Liver (tissue), 8 donors: ENCODE measurements at regions not wholly inside any gene's neighbourhood (a gene's known extent, or its start where the extent isn't known, plus 50 kb on each side); places are given as distances from the start of the nearest gene placed in this dataset.

ENCODE experiments used
- DNase-seq: peaks from one replicate; pipeline ENCODE4 v3.0.0-alpha.2; 2017; ENCODE audit warnings: low spot score
- H3K27ac ChIP-seq, 2 donors: one replicate each; pipeline ENCODE4 v1.7.0; 2013; ENCODE audit warnings: inconsistent platforms in 2 of 2, low read length in 2 of 2, control low read depth in 1 of 2, low read depth in 1 of 2, mild to moderate bottlenecking in 1 of 2
- H3K27me3 ChIP-seq, 4 donors: one replicate each; pipeline versions ENCODE4 v1.6.1 to v1.7.0; 2013; ENCODE audit warnings: low read length in 3 of 4, inconsistent platforms in 1 of 4, mild to moderate bottlenecking in 1 of 4, moderate library complexity in 1 of 4; ENCODE audit not compliant: control insufficient read depth in 4 of 4, insufficient read depth in 4 of 4
- H3K36me3 ChIP-seq, 4 donors: one replicate each; pipeline versions ENCODE4 v1.6.1 to v1.7.0; 2013; ENCODE audit warnings: low read length in 3 of 4, mild to moderate bottlenecking in 3 of 4, low read depth in 1 of 4, moderate library complexity in 1 of 4; ENCODE audit not compliant: control insufficient read depth in 4 of 4, insufficient read depth in 3 of 4
- H3K4me1 ChIP-seq, 4 donors: one replicate each; pipeline versions ENCODE4 v1.6.1 to v1.7.0; 2013; ENCODE audit warnings: low read length in 3 of 4, mild to moderate bottlenecking in 3 of 4, moderate library complexity in 1 of 4; ENCODE audit not compliant: control insufficient read depth in 4 of 4, insufficient read depth in 4 of 4
- H3K4me3 ChIP-seq, 3 donors: one replicate each; pipeline versions ENCODE4 v1.6.1 to v1.7.0; 2013; ENCODE audit warnings: low read length in 3 of 3, control low read depth in 1 of 3, low read depth in 1 of 3, mild to moderate bottlenecking in 1 of 3
- H3K9ac ChIP-seq, 2 donors: one replicate each; pipeline ENCODE4 v1.7.0; 2013; ENCODE audit warnings: low read length in 2 of 2, mild to moderate bottlenecking in 2 of 2, moderate library complexity in 2 of 2, control low read depth in 1 of 2, low read depth in 1 of 2
- H3K9me3 ChIP-seq, 4 donors: one replicate each; pipeline versions ENCODE4 v1.6.1 to v1.7.0; 2013; ENCODE audit warnings: low read length in 3 of 4; ENCODE audit not compliant: control insufficient read depth in 4 of 4
- CTCF ChIP-seq: fragments of 150-350 bp; IDR thresholded peaks from 2 replicates; pipeline ENCODE4 v1.5.1; 2017; ENCODE audit warnings: improper control_type of control experiment, low read depth, low read length; ENCODE audit not compliant: missing input control
- FOXA1 ChIP-seq: IDR thresholded peaks from 2 replicates; pipeline ENCODE4 v1.6.1; 2016; ENCODE audit warnings: antibody characterized with exemption
- HNF4A ChIP-seq, 2 donors: conservative IDR thresholded peaks; 2 replicates each; pipeline ENCODE4 v1.6.1; 2016; ENCODE audit warnings: antibody characterized with exemption in 2 of 2, mild to moderate bottlenecking in 2 of 2
- HNF4G ChIP-seq: IDR thresholded peaks from 2 replicates; pipeline ENCODE4 v1.6.1; 2016; ENCODE audit warnings: antibody characterized with exemption
- NR2F2 ChIP-seq: IDR thresholded peaks from 2 replicates; pipeline ENCODE4 v1.6.1; 2016; ENCODE audit warnings: antibody characterized with exemption
- RAD21 ChIP-seq, 2 donors: IDR thresholded peaks; 2 replicates each; pipeline ENCODE4 v1.6.1; 2016; ENCODE audit warnings: antibody characterized with exemption in 2 of 2, mild to moderate bottlenecking in 2 of 2
- RXRA ChIP-seq, 2 donors: IDR thresholded peaks; 2 replicates each; pipeline ENCODE4 v1.6.1; 2017 to 2018; ENCODE audit warnings: antibody characterized with exemption in 2 of 2, mild to moderate bottlenecking in 1 of 2
- SP1 ChIP-seq: IDR thresholded peaks from 2 replicates; pipeline ENCODE4 v1.6.1; 2018; ENCODE audit warnings: antibody characterized with exemption, mild to moderate bottlenecking
- TAF1 ChIP-seq: conservative IDR thresholded peaks from 2 replicates; pipeline ENCODE4 v1.6.1; 2016; ENCODE audit warnings: antibody characterized with exemption, mild to moderate bottlenecking
- YY1 ChIP-seq: IDR thresholded peaks from 2 replicates; pipeline ENCODE4 v1.6.1; 2016; ENCODE audit warnings: antibody characterized with exemption, mild to moderate bottlenecking
- WGBS: extraction: QIAGEN DNeasy Blood & Tissue Kit; methylation state at CpG from one replicate; pipeline ENCODE4 v1.1.7; 2013; 5-methylcytosine and 5-hydroxymethylcytosine counted together
- TF ChIP-seq, protein P1 (sequence below): IDR thresholded peaks from 2 replicates; pipeline ENCODE4 v1.6.1; 2016; ENCODE audit warnings: antibody characterized with exemption
- TF ChIP-seq, protein P2 (sequence below): IDR thresholded peaks from 2 replicates; pipeline ENCODE4 v1.6.1; 2016; ENCODE audit warnings: antibody characterized with exemption
- TF ChIP-seq, protein P3 (sequence below): IDR thresholded peaks from 2 replicates; pipeline ENCODE4 v1.6.1; 2016; ENCODE audit warnings: antibody characterized with exemption, mild to moderate bottlenecking
- TF ChIP-seq, protein P4 (sequence below): IDR thresholded peaks from 2 replicates; pipeline ENCODE4 v1.6.1; 2016; ENCODE audit warnings: antibody characterized with exemption
- donor health status: healthy.
- donor health status: healthy.
- donor health status: healthy.
- donor health status: healthy.
- donor health status: healthy.

- no peak for DNase-seq
- 81% methylated on average over 4 of the region's 4 CpGs for WGBS
- Histone ChIP-seq H3K9me3 (peaks cover 0 to 13% (median under 1%) of the 10 kb centered on the region in 4 donors), H3K27me3 (no peaks in the 10 kb centered on the region), H3K4me3 (no peak overlapping the region), H3K27ac (no peak overlapping the region), H3K4me1 (no peaks in the 10 kb centered on the region), H3K36me3 (no peaks in the 10 kb centered on the region), H3K9ac (no peak overlapping the region)
- TF ChIP-seq, protein P1, sequence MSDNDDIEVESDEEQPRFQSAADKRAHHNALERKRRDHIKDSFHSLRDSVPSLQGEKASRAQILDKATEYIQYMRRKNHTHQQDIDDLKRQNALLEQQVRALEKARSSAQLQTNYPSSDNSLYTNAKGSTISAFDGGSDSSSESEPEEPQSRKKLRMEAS, result no peak
- TF ChIP-seq HNF4G (no peak), HNF4A (conservative IDR thresholded peaks at IDR 0.05) (no peak), NR2F2 (no peak), CTCF (no peak), FOXA1 (no peak), YY1 (no peak), TAF1 (no peak), RXRA (IDR thresholded peaks at IDR 0.05) (no peak), SP1 (no peak)
- TF ChIP-seq, protein P2, sequence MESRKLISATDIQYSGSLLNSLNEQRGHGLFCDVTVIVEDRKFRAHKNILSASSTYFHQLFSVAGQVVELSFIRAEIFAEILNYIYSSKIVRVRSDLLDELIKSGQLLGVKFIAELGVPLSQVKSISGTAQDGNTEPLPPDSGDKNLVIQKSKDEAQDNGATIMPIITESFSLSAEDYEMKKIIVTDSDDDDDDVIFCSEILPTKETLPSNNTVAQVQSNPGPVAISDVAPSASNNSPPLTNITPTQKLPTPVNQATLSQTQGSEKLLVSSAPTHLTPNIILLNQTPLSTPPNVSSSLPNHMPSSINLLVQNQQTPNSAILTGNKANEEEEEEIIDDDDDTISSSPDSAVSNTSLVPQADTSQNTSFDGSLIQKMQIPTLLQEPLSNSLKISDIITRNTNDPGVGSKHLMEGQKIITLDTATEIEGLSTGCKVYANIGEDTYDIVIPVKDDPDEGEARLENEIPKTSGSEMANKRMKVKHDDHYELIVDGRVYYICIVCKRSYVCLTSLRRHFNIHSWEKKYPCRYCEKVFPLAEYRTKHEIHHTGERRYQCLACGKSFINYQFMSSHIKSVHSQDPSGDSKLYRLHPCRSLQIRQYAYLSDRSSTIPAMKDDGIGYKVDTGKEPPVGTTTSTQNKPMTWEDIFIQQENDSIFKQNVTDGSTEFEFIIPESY, result no peak
- TF ChIP-seq, protein P3, sequence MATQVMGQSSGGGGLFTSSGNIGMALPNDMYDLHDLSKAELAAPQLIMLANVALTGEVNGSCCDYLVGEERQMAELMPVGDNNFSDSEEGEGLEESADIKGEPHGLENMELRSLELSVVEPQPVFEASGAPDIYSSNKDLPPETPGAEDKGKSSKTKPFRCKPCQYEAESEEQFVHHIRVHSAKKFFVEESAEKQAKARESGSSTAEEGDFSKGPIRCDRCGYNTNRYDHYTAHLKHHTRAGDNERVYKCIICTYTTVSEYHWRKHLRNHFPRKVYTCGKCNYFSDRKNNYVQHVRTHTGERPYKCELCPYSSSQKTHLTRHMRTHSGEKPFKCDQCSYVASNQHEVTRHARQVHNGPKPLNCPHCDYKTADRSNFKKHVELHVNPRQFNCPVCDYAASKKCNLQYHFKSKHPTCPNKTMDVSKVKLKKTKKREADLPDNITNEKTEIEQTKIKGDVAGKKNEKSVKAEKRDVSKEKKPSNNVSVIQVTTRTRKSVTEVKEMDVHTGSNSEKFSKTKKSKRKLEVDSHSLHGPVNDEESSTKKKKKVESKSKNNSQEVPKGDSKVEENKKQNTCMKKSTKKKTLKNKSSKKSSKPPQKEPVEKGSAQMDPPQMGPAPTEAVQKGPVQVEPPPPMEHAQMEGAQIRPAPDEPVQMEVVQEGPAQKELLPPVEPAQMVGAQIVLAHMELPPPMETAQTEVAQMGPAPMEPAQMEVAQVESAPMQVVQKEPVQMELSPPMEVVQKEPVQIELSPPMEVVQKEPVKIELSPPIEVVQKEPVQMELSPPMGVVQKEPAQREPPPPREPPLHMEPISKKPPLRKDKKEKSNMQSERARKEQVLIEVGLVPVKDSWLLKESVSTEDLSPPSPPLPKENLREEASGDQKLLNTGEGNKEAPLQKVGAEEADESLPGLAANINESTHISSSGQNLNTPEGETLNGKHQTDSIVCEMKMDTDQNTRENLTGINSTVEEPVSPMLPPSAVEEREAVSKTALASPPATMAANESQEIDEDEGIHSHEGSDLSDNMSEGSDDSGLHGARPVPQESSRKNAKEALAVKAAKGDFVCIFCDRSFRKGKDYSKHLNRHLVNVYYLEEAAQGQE, result no peak
These were observed 453.4 kb upstream of the PODXL start for GRCh38 chr7:132009778-132010177.

DNA sequence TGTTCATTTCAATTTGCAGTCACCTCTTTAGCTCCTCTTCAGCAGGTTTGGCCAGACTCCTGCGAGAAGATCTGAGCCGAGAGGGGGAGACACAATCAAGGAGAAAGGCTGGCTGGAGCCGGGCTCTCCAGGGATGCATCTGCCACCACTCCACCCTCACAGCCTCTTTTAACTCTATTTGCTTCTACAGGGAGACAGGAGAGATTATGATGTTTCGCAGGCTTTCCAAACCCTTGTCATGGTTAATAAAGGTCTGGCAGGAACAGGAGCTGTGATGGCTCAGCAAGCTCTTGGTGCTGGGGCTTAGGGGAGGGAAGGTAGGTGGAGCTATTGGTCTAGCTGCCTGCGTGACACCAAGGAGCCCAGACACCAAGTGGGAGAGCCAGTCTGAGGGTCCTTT lies 448.1 kb upstream of the PODXL start:
- Histone ChIP-seq H3K9ac (no peak overlapping the region), H3K36me3 (no peaks in the 10 kb centered on the region), H3K27ac (no peak overlapping the region), H3K27me3 (no peaks in the 10 kb centered on the region), H3K4me3 (no peak overlapping the region), H3K9me3 (peaks cover 0 to 3% (median 0%) of the 10 kb centered on the region in 4 donors), H3K4me1 (no peaks in the 10 kb centered on the region)
- no peak for TF ChIP-seq RAD21 (IDR thresholded peaks at IDR 0.05)
- TF ChIP-seq, protein P4, sequence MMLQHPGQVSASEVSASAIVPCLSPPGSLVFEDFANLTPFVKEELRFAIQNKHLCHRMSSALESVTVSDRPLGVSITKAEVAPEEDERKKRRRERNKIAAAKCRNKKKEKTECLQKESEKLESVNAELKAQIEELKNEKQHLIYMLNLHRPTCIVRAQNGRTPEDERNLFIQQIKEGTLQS, result no peak
- TF ChIP-seq, protein P1, result no peak
- TF ChIP-seq CTCF, result no peak
- TF ChIP-seq, protein P3, result no peak
- no peak for DNase-seq
- WGBS, result 56% methylated on average over 5 of the region's 5 CpGs
